ENCODE measurements at regions not wholly inside any gene's neighbourhood (a gene's known extent, or its start where the extent isn't known, plus 50 kb on each side); places are given as distances from the start of the nearest gene placed in this dataset.

- no peak for DNase-seq (ENCODE audit: extremely low read depth, low read depth)
Measured at GRCh38 chr7:52504561-52504960, 530.9 kb upstream of the POM121L12 start.

GRCh38 chr7:52502281-52502680, 533.2 kb upstream of the POM121L12 start:
- DNase-seq (ENCODE audit: extremely low read depth, low read depth), result no peak

GRCh38 chr7:52501696-52502095, 533.7 kb upstream of the POM121L12 start:
- no peak for DNase-seq (ENCODE audit: extremely low read depth, low read depth)

GRCh38 chr7:52500841-52501240, 534.6 kb upstream of the POM121L12 start:
- no peak for DNase-seq (ENCODE audit: extremely low read depth, low read depth)

- no peak for DNase-seq (ENCODE audit: extremely low read depth, low read depth)
Measured at GRCh38 chr7:52498366-52498765, 537.1 kb upstream of the POM121L12 start.

- DNase-seq (ENCODE audit: extremely low read depth, low read depth), result no peak
Measured at GRCh38 chr7:52486267-52486666, 549.2 kb upstream of the POM121L12 start.

- no peak for DNase-seq (ENCODE audit: extremely low read depth, low read depth)
Measured at GRCh38 chr7:52482076-52482475, 553.4 kb upstream of the POM121L12 start.

- DNase-seq (ENCODE audit: extremely low read depth, low read depth), result no peak
Measured at GRCh38 chr7:52481571-52481970, 553.9 kb upstream of the POM121L12 start.

GRCh38 chr7:52479990-52480389, 555.4 kb upstream of the POM121L12 start:
- no peak for DNase-seq (ENCODE audit: extremely low read depth, low read depth)

GRCh38 chr7:52475001-52475582, 560.3 kb upstream of the POM121L12 start:
- DNase-seq (ENCODE audit: extremely low read depth, low read depth), result no peak

- DNase-seq (ENCODE audit: extremely low read depth, low read depth), result no peak
Measured at GRCh38 chr7:52473756-52474155, 561.7 kb upstream of the POM121L12 start.

GRCh38 chr7:52472006-52472620, 563.3 kb upstream of the POM121L12 start:
- no peak for DNase-seq (ENCODE audit: extremely low read depth, low read depth)

- no peak for DNase-seq (ENCODE audit: extremely low read depth, low read depth)
Measured at GRCh38 chr7:52465216-52465615, 570.2 kb upstream of the POM121L12 start.

- DNase-seq (ENCODE audit: extremely low read depth, low read depth), result no peak
Measured at GRCh38 chr7:52463341-52463740, 572.1 kb upstream of the POM121L12 start.

- DNase-seq (ENCODE audit: extremely low read depth, low read depth), result no peak
Measured at GRCh38 chr7:52462474-52462873, 573.0 kb upstream of the POM121L12 start.

- no peak for DNase-seq (ENCODE audit: extremely low read depth, low read depth)
Measured at GRCh38 chr7:52455571-52455970, 579.9 kb upstream of the POM121L12 start.

GRCh38 chr7:52450816-52451215, 584.6 kb upstream of the POM121L12 start:
- no peak for DNase-seq (ENCODE audit: extremely low read depth, low read depth)

- no peak for DNase-seq (ENCODE audit: extremely low read depth, low read depth)
Measured at GRCh38 chr7:52447581-52448180, 587.8 kb upstream of the POM121L12 start.

GRCh38 chr7:52436278-52436677, 599.2 kb upstream of the POM121L12 start:
- DNase-seq (ENCODE audit: extremely low read depth, low read depth), result no peak

- DNase-seq (ENCODE audit: extremely low read depth, low read depth), result no peak
Measured at GRCh38 chr7:52431082-52431815, 604.2 kb upstream of the POM121L12 start.

GRCh38 chr7:52423251-52423650, 612.2 kb upstream of the POM121L12 start:
- DNase-seq (ENCODE audit: extremely low read depth, low read depth), result no peak

GRCh38 chr7:52413051-52413450, 622.4 kb upstream of the POM121L12 start:
- DNase-seq (ENCODE audit: extremely low read depth, low read depth), result no peak
